Parathyroid adenoma (tissue), 2 donors: ENCODE measurements at regions not wholly inside any gene's neighbourhood (a gene's known extent, or its start where the extent isn't known, plus 50 kb on each side); places are given as distances from the start of the nearest gene placed in this dataset.

Experiments used
- H2AFZ ChIP-seq: fragments of 300-600 bp; sonication (generic); one replicate; pipeline ENCODE4 v1.7.0; 2017; ENCODE audit warnings: antibody characterized with exemption, mild to moderate bottlenecking
- H3K27ac ChIP-seq: fragments of 300-600 bp; sonication (generic); one replicate; pipeline ENCODE4 v1.7.0; 2017
- H3K27me3 ChIP-seq: fragments of 300-600 bp; sonication (generic); one replicate; pipeline ENCODE4 v1.7.0; 2017; ENCODE audit warnings: low read length; ENCODE audit not compliant: control insufficient read depth, insufficient read depth
- H3K36me3 ChIP-seq: fragments of 300-600 bp; sonication (generic); one replicate; pipeline ENCODE4 v1.7.0; 2017; ENCODE audit warnings: low read length; ENCODE audit not compliant: control insufficient read depth, insufficient read depth
- H3K4me1 ChIP-seq: fragments of 300-600 bp; sonication (generic); one replicate; pipeline ENCODE4 v1.7.0; 2017; ENCODE audit warnings: control low read depth
- H3K4me2 ChIP-seq: fragments of 300-600 bp; sonication (generic); one replicate; pipeline ENCODE4 v1.7.0; 2017; ENCODE audit warnings: low read length
- H3K4me3 ChIP-seq: fragments of 300-600 bp; sonication (generic); one replicate; pipeline ENCODE4 v1.7.0; 2017; ENCODE audit warnings: low read depth, low read length
- H3K79me2 ChIP-seq: fragments of 300-600 bp; sonication (generic); one replicate; pipeline ENCODE4 v1.7.0; 2017; ENCODE audit warnings: control low read depth
- H3K9ac ChIP-seq: fragments of 300-600 bp; sonication (generic); one replicate; pipeline ENCODE4 v1.7.0; 2017; ENCODE audit warnings: mild to moderate bottlenecking
- H3K9me3 ChIP-seq: fragments of 300-600 bp; sonication (generic); one replicate; pipeline ENCODE4 v1.7.0; 2017; ENCODE audit warnings: low read length; ENCODE audit not compliant: control insufficient read depth
- CTCF ChIP-seq: fragments of 300-600 bp; sonication (generic); IDR thresholded peaks from one replicate; pipeline ENCODE4 v1.7.0; 2017; ENCODE audit warnings: antibody characterized with exemption, mild to moderate bottlenecking
- donor health status: primary hyperparathyroidism.

DNA sequence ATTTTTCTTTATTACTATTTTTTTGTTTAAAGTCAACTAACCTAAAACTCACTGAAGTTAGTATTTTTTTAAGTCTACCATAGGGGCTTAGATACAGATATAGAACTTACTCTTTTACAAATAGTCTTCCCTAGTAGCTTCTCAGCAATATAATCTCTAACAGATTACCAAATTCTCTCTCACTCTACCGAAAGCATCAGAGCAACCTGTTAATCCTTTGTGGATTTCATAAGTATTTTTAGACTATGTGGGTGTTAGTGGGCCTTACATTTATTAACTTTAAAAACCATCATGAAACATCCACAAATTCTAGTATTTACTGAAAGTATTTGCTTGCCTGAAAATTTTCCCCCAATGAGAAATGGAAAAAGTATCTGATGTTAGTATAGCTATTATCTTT, 84.6 kb upstream of the TFPI start:
- no peak for TF ChIP-seq CTCF
- no peaks in the 10 kb centered on the region for H3K9me3 ChIP-seq
- no peaks in the 10 kb centered on the region for H3K4me1 ChIP-seq
- no peak overlapping the region for H3K9ac ChIP-seq
- no peaks in the 10 kb centered on the region for H3K36me3 ChIP-seq
- no peak overlapping the region for H3K27ac ChIP-seq
- H3K4me3 ChIP-seq = no peak overlapping the region
- H3K27me3 ChIP-seq = no peaks in the 10 kb centered on the region
- H3K79me2 ChIP-seq = no peaks in the 10 kb centered on the region
- H2AFZ ChIP-seq = no peak overlapping the region
- no peak overlapping the region for H3K4me2 ChIP-seq

DNA sequence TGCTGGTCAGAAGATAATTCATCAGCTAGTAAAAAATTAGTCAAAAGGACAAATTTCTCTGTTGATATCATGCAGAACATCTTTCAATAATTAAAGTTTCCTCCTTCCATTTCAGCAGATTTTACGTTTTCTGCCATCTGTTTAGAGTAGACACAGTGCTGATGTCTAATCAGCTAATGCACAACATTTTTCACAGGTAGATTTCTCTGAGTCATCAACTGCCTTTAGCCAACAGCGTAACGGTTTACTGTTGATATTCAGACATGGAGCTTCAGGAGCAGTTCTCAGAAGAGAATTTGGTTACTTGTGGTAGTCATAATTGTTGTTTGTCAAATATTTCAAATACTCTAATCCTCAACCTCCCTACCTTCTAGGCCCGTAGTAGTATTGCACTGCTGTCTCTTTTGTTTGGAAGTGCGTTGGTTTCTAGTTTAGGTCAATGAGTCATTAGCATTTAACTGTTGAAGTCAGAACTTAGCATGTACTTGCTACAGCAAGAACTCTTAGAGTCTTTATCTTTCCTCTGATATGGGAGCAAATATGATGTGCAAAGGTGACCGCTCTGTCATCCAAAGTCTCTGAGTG, 86.8 kb upstream of the TFPI start:
- Histone ChIP-seq H2AFZ (no peak overlapping the region), H3K4me1 (no peaks in the 10 kb centered on the region), H3K79me2 (no peaks in the 10 kb centered on the region), H3K36me3 (no peaks in the 10 kb centered on the region), H3K27me3 (no peaks in the 10 kb centered on the region), H3K27ac (no peak overlapping the region), H3K4me3 (no peak overlapping the region), H3K9ac (no peak overlapping the region), H3K9me3 (no peaks in the 10 kb centered on the region), H3K4me2 (no peak overlapping the region)
- TF ChIP-seq CTCF = no peak

GRCh38 chr2:187642498-187642897, 88.3 kb upstream of the TFPI start:
- no peaks in the 10 kb centered on the region for H3K36me3 ChIP-seq
- H3K27me3 ChIP-seq = no peaks in the 10 kb centered on the region
- no peak overlapping the region for H2AFZ ChIP-seq
- no peaks in the 10 kb centered on the region for H3K9me3 ChIP-seq
- no peaks in the 10 kb centered on the region for H3K4me1 ChIP-seq
- no peaks in the 10 kb centered on the region for H3K79me2 ChIP-seq
- no peak overlapping the region for H3K4me3 ChIP-seq
- no peak overlapping the region for H3K4me2 ChIP-seq
- H3K27ac ChIP-seq = no peak overlapping the region
- no peak overlapping the region for H3K9ac ChIP-seq
- TF ChIP-seq CTCF = no peak

DNA sequence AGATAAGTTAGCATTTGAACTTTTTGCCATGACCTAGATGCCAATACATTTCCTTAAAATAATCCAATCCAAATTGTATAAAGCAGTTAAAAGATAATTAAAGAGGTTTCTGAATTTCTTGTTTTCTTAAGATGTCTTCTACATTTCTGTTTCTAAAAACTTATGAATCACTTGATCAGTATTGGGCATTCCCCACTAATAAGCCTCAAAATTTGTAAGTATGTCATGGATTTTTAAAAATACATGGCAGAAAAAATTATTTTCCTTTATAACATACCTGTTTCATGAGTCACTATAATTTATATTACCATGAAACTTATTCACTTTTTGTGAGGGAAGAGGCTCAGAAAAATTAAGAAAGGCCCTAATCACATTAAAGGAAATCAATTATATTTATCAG, 90.3 kb upstream of the TFPI start:
- no peak for TF ChIP-seq CTCF
- Histone ChIP-seq H3K79me2 (no peaks in the 10 kb centered on the region), H3K4me2 (no peak overlapping the region), H3K9ac (no peak overlapping the region), H3K27me3 (no peaks in the 10 kb centered on the region), H3K27ac (no peak overlapping the region), H3K4me3 (no peak overlapping the region), H2AFZ (no peak overlapping the region), H3K36me3 (no peaks in the 10 kb centered on the region), H3K9me3 (no peaks in the 10 kb centered on the region), H3K4me1 (no peaks in the 10 kb centered on the region)

GRCh38 chr2:187644981-187645380, 90.7 kb upstream of the TFPI start:
- Histone ChIP-seq H2AFZ (no peak overlapping the region), H3K27me3 (no peaks in the 10 kb centered on the region), H3K4me2 (no peak overlapping the region), H3K4me3 (no peak overlapping the region), H3K9me3 (no peaks in the 10 kb centered on the region), H3K36me3 (no peaks in the 10 kb centered on the region), H3K27ac (no peak overlapping the region), H3K79me2 (no peaks in the 10 kb centered on the region), H3K9ac (no peak overlapping the region), H3K4me1 (no peaks in the 10 kb centered on the region)
- no peak for TF ChIP-seq CTCF
